Psoas muscle (tissue), 7 donors: ENCODE measurements at regions not wholly inside any gene's neighbourhood (a gene's known extent, or its start where the extent isn't known, plus 50 kb on each side); places are given as distances from the start of the nearest gene placed in this dataset.
"Not testable (repeated sequence)": the region's sequence is repeated elsewhere in the genome, so short reads cannot be mapped to it uniquely, and the experiment has no call there.

ENCODE experiments used
- ATAC-seq, 4 donors: fragments of 200-7000 bp; cut with Tn5 transposase; one replicate each; pipeline ENCODE4 v1.9.1; 2020; ENCODE audit warnings: moderate library complexity in 3 of 4, mild to moderate bottlenecking in 2 of 4
- DNase-seq, 2 donors: peaks; one replicate each; pipeline ENCODE4 v3.0.0-alpha.2; 2020
- H3K27ac ChIP-seq: fragments of 200-600 bp; one replicate; pipeline ENCODE4 v1.8.0; 2022
- H3K27me3 ChIP-seq, 3 donors: fragments of 200-600 bp in 1 of 3; one replicate each; pipeline versions ENCODE4 v1.6.1 to v1.8.0; 2013 to 2022; ENCODE audit warnings: low read length in 2 of 3, mild to moderate bottlenecking in 2 of 3, moderate library complexity in 1 of 3; ENCODE audit not compliant: insufficient read depth in 3 of 3
- H3K36me3 ChIP-seq, 2 donors: fragments of 200-600 bp in 1 of 2; one replicate each; pipeline versions ENCODE4 v1.6.1 to v1.8.0; 2013 to 2022; ENCODE audit warnings: low read depth in 1 of 2, mild to moderate bottlenecking in 1 of 2, moderate library complexity in 1 of 2; ENCODE audit not compliant: insufficient read depth in 1 of 2
- H3K4me1 ChIP-seq: fragments of 200-600 bp; one replicate; pipeline ENCODE4 v1.8.0; 2022
- H3K4me3 ChIP-seq: fragments of 200-600 bp; one replicate; pipeline ENCODE4 v1.8.0; 2022; ENCODE audit warnings: mild to moderate bottlenecking
- H3K9me3 ChIP-seq: fragments of 200-600 bp; one replicate; pipeline ENCODE4 v1.8.0; 2022
- CTCF ChIP-seq: fragments of 200-600 bp; IDR thresholded peaks from one replicate; pipeline ENCODE4 v1.8.0; 2022; ENCODE audit warnings: antibody characterized with exemption
- WGBS, 3 donors: extraction: QIAGEN DNeasy Blood & Tissue Kit; methylation state at CpG; one replicate each; pipeline versions ENCODE4 v1.1.6 to v1.1.7; 2013; 5-methylcytosine and 5-hydroxymethylcytosine counted together
- intact Hi-C, 2 donors: fragments of 100-400 bp; cut with DNase I; formaldehyde crosslinking; loops; one replicate each; pipeline versions ENCODE4 v1.11.0 to v1.14.2; 2022
- donor health status: healthy with polysubstance abuse.
- donor health status: DM: no; HTN: no; CAD: no; lungs with moderate emphysema.
- donor health status: Bipolar disorder and iron deficiency.
- donor health status: healthy.
- donor health status: DM: yes; HTN: yes; CAD: no.
- donor health status: DM: no; HTN: no; CAD: no.
- donor health status: DM: yes; HTN: yes; CAD: no.

- DNase-seq (no peak), ATAC-seq (no peak)
- Histone ChIP-seq H3K9me3 (no peaks in the 10 kb centered on the region), H3K4me3 (no peak overlapping the region), H3K27me3 (peaks cover 0 to 24% (median 0%) of the 10 kb centered on the region in 3 donors), H3K36me3 (no peaks in the 10 kb centered on the region), H3K27ac (no peak overlapping the region), H3K4me1 (no peaks in the 10 kb centered on the region)
- 63 to 94% (median 72%) methylated on average over 1 of the region's 1 CpG for WGBS, 3 donors
- no peak for TF ChIP-seq CTCF
- intact Hi-C loops = no loop called here
Measured at GRCh38 chrX:151084454-151084853, 91.9 kb upstream of the GPR50 start.

- 77 to 87% (median 77%) methylated on average over 3 of the region's 3 CpGs for WGBS, 3 donors
- H3K36me3 ChIP-seq = no peaks in the 10 kb centered on the region
- H3K27ac ChIP-seq = no peak overlapping the region
- no peaks in the 10 kb centered on the region for H3K9me3 ChIP-seq
- no peak for DNase-seq
- TF ChIP-seq CTCF = no peak
- no peaks in the 10 kb centered on the region for H3K4me1 ChIP-seq
- no peak for ATAC-seq
- no peak overlapping the region for H3K4me3 ChIP-seq
- intact Hi-C loops = no loop called here
- peaks cover 0 to 24% (median 0%) of the 10 kb centered on the region in 3 donors for H3K27me3 ChIP-seq
Measured at GRCh38 chrX:151085207-151085606, 91.2 kb upstream of the GPR50 start.

GRCh38 chrX:151088221-151088620 lies 88.2 kb upstream of the GPR50 start:
- Histone ChIP-seq H3K27ac (no peak overlapping the region), H3K4me1 (no peaks in the 10 kb centered on the region), H3K9me3 (no peaks in the 10 kb centered on the region), H3K27me3 (peaks cover 0 to 24% (median 0%) of the 10 kb centered on the region in 3 donors), H3K36me3 (no peaks in the 10 kb centered on the region), H3K4me3 (no peak overlapping the region)
- no peak for DNase-seq
- no peak for TF ChIP-seq CTCF
- ATAC-seq = no peak
- WGBS, 3 donors = 63 to 70% (median 63%) methylated on average over 3 of the region's 3 CpGs
- intact Hi-C loops = no loop called here

- intact Hi-C loops = no loop called here
- WGBS, 3 donors = 53 to 61% (median 54%) methylated on average over 6 of the region's 6 CpGs
- Histone ChIP-seq H3K4me3 (no peak overlapping the region), H3K27me3 (peaks cover 0 to 9% (median 0%) of the 10 kb centered on the region in 3 donors), H3K9me3 (no peaks in the 10 kb centered on the region), H3K4me1 (no peaks in the 10 kb centered on the region), H3K36me3 (no peaks in the 10 kb centered on the region), H3K27ac (no peak overlapping the region)
- TF ChIP-seq CTCF = no peak
- ATAC-seq (no peak), DNase-seq (no peak)
Measured at GRCh38 chrX:151099001-151099400, 77.4 kb upstream of the GPR50 start.

- WGBS, 3 donors = 41 to 60% (median 50%) methylated on average over 1 of the region's 1 CpG
- no peak overlapping the region for H3K4me3 ChIP-seq
- TF ChIP-seq CTCF = no peak
- DNase-seq = no peak
- no peak for ATAC-seq
- intact Hi-C loops = no loop called here
- H3K4me1 ChIP-seq = no peaks in the 10 kb centered on the region
- no peak overlapping the region for H3K27ac ChIP-seq
- no peaks in the 10 kb centered on the region for H3K9me3 ChIP-seq
- H3K36me3 ChIP-seq = no peaks in the 10 kb centered on the region
- H3K27me3 ChIP-seq = peaks cover 0 to 3% (median 0%) of the 10 kb centered on the region in 3 donors
Measured at GRCh38 chrX:151100799-151101198, 75.6 kb upstream of the GPR50 start.

GRCh38 chrX:151113200-151113599 lies 63.2 kb upstream of the GPR50 start:
- H3K27me3 ChIP-seq = peaks cover 0 to 11% (median 2%) of the 10 kb centered on the region in 3 donors
- H3K36me3 ChIP-seq, H3K4me1 ChIP-seq, H3K4me3 ChIP-seq, ATAC-seq, H3K27ac ChIP-seq, DNase-seq, intact Hi-C loops, H3K9me3 ChIP-seq: not testable (repeated sequence)
- 72 to 80% (median 73%) methylated on average over 3 of the region's 3 CpGs for WGBS, 3 donors
